IPS DF 4.7 (cell line): ENCODE measurements at regions not wholly inside any gene's neighbourhood (a gene's known extent, or its start where the extent isn't known, plus 50 kb on each side); places are given as distances from the start of the nearest gene placed in this dataset.
"Not testable (repeated sequence)": the region's sequence is repeated elsewhere in the genome, so short reads cannot be mapped to it uniquely, and the experiment has no call there.

Source experiments
- DNase-seq: peaks from one replicate; pipeline ENCODE4 v3.0.0-alpha.2; 2013; ENCODE audit warnings: low spot score; ENCODE audit errors: extremely low read depth

DNA sequence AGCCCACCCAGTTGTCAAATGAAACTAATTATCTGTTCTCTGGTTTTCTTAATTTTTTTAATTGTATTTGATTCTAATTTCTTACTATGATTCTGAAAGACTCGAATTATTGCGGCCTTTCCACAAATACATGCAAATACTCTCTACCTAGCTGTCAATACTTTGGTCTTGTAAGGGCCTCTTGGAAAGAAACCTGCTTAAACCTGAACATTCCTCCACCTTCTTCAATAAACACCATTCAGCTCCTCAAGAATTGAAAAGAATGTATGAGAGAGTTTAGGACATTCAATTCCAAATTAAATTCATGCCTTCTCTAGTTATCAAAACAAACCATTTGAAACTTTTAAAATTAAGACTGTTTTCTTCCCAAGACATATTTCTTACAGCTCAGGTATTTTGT, 385.9 kb upstream of the NOCT start:
- no peak for DNase-seq

DNA sequence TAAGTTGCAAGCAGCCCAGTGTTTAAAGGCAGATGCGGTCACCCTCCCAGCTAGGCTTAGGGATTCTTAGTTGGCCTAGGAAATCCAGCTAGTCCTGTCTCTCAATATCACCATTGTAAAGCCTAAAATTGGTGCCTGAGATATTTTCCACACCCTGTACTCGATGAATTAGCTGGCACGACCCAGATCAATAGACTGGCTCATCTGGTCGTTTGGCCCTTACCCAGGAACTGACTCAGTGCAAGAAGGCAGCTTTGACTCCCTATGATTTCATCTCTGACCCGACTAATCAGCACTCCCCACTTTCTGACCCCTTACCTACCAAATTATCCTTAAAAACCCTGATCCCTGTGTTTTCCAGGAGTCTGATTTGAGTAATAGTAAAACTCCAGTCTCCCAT, 384.9 kb upstream of the SLC7A11 start:
- DNase-seq, result no peak

GRCh38 chr4:138622362-138622761, 380.2 kb upstream of the SLC7A11 start:
- not testable (repeated sequence) for DNase-seq

DNA sequence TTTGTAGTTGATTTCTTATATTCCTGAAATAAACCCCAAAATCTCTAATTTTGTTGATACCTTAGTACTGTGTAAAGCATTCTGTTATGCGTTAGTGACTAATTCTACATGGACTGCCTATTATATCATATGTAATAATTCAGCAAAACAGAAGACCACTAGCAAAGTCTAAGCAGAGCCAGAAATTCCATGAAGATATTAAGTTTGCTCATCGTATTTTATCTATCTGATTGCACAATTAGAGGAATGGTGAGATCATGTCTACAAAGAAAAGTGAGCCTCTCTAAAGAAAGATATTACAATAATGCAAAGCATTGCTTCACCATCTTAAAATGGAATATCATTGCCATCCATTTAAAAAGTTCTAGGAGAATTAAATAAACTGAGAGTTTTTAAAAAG, 374.6 kb upstream of the SLC7A11 start:
- no peak for DNase-seq

- no peak for DNase-seq
Observed at GRCh38 chr4:138614398-138615142, 372.4 kb upstream of the SLC7A11 start.

GRCh38 chr4:138612428-138612827, 370.3 kb upstream of the SLC7A11 start:
- no peak for DNase-seq

GRCh38 chr4:138611721-138612120, 369.6 kb upstream of the SLC7A11 start:
- no peak for DNase-seq

- no peak for DNase-seq
Observed at GRCh38 chr4:138611017-138611416, 368.9 kb upstream of the SLC7A11 start.

- DNase-seq, result no peak
Observed at GRCh38 chr4:138609943-138610350, 367.8 kb upstream of the SLC7A11 start.

DNA sequence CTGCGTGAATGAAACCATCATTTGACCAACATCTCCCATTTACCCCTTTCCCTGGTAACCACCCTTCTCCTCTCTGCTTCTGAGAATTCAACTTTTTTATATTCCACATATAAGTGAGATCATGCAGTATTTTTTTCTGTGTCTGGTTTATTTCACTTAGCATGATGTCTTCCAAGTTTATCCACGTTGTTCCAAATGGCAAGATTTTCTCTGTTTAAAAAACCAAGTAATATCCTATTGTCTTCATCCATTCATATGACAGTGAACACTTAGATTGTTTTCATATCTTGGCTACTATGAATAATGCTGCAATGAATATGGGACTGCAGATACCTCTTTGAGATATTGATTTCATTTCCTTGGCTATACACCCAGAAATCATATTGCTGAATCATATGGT, 362.4 kb upstream of the SLC7A11 start:
- DNase-seq, result no peak

DNA sequence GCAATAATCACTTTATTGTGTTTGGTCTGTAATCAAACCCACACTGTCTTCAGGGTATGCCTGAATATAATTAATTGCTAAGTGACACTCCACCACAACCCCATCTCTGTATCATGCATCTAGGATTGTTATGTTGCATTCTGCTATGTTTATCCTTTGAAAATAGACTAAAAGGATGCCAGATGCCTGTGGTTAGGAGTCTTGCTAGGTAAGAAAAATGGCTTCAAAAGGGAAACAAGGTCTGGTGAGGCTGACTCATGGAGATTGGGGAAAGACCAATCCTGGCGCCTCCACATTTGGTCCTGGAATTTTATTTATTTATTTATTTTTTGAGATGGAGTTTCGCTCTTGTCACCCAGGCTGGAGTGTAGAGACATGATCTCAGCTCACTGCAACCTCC, 360.5 kb upstream of the SLC7A11 start:
- no peak for DNase-seq

DNA sequence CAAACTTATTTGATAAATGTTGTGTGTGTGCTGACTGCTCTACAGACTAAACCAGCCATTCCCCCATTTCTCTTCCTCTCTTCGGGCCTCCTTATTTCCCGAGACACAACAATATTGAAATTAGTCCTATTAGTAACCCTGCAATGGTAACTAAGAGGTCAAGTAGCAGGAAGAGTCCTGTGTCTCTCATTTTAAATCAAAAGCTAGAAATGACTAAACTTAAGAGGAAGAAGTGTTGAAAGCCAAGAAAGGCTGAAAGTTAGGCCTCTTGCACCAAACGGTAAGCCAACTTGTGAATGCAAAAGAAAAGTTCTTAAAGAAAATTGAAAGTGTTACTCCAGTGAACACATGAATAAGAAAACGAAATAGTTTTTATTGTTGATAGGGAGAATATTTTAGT, 357.8 kb upstream of the SLC7A11 start:
- DNase-seq, result no peak

GRCh38 chr4:138598226-138598625, 356.1 kb upstream of the SLC7A11 start:
- no peak for DNase-seq

DNA sequence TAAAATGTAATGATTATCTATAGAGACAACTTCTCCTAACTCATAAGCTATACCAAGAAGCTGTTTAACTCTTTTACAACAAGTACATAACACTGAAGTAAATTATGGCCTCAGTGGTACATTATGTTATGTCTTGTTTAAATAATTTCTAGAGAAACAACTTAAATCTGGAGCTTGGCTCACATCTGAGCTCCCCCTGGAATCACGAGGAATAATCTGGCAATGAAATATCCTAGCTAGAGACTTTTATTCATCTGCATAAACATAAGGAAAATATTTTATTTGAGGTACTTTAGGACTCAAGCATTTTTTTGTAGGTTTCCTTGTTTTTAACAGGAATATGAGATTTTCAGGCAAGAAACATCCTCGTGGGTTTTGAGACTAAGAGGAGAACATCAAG, 354.7 kb upstream of the SLC7A11 start:
- DNase-seq, result no peak

- DNase-seq, result no peak
Observed at GRCh38 chr4:138595731-138596460, 353.7 kb upstream of the SLC7A11 start.

DNA sequence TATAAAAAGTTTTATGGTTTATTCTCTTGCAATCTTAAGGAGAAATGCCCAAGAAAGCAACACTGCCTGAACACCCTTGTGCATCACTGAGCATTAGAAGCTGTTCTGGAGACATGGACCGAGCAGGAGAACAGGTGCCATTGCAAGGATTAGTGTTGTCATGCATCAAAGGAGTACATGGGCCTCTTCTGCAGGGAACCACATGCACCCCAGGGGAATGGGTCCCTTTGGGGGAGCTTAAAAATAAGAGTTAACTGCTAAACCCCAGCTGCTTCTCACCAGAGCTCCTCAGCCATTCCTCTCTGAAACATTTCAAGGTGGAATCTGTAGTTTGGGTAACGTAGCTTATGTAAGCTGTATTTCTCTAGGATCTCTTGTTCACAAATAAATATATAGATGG, 353.0 kb upstream of the SLC7A11 start:
- no peak for DNase-seq

DNA sequence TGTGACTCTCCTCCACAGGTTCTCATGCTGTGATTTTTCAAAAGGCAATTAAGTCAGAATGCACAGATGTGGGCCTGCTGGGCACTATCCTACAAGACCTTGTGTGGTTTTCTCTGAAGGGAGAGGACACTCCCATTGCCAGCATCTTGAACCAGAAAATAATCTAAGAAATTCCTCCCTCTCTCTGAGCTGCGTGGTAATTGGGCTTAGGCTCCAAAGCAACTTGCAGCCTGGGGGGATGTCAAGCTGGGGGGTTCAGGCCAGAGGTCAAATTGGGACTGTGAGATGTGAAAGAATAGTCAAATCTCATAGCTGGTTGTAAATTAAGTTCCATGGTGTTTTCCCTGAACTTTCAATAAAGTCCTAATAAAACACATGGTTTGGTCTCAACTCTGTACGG, 350.6 kb upstream of the SLC7A11 start:
- DNase-seq, result no peak

DNA sequence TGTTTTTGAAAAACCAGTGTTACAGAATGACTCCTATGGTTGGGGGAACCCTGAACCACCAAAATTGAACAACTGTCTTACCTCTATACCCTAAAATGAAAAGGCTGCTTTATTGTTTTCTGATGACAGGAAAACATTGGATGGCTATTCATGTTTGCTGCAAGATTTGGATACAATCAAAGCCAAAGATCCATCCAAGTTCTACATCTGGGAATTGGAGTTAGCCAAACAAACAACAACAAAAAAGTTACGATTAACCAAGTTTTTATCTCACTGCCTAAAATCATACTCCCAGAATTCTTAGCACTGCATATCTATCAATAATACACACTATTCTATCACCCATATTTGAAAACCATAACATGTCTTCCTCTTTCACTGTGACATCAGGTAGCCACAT, 349.7 kb upstream of the SLC7A11 start:
- DNase-seq, result no peak

DNA sequence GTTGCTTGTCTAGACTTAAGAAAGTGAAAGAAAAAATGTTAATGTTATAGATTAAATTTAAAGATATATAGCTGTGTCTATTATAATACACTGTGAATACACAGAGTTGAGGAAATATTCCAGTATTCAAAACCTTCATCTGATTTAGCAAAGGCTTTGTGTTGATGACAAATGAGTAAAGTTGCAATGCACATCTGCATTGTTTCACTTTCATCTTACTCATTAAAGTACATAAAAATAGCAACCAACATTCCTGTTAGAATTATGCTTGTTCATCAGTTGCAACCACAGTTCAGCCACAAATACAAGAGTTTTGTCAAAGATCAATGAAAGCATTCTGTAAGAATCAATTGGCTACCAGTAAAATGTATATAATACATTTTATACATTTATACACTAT, 346.4 kb upstream of the SLC7A11 start:
- no peak for DNase-seq

- no peak for DNase-seq
Observed at GRCh38 chr4:138579146-138579545, 337.0 kb upstream of the SLC7A11 start.

GRCh38 chr4:138577826-138578225, 335.7 kb upstream of the SLC7A11 start:
- DNase-seq, result not testable (repeated sequence)

DNA sequence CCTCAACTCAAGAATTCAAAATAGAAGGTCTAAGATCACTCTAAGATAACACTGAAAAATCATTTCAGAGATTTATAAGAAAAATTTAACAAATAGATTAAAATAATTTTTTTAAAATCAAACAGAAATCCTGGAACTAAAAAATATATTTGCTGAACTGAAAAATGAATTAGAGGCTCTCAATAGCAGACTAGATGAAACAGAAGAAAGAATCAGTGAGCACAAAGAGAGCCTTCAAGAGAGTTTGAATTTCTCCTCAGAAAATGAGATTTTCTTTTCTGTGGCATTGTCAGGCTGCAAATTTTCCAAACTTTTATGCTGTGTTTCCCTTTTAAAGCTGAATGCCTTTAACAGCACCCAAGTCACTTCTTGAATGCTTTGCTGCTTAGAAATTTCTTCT, 335.0 kb upstream of the SLC7A11 start:
- DNase-seq, result no peak

DNA sequence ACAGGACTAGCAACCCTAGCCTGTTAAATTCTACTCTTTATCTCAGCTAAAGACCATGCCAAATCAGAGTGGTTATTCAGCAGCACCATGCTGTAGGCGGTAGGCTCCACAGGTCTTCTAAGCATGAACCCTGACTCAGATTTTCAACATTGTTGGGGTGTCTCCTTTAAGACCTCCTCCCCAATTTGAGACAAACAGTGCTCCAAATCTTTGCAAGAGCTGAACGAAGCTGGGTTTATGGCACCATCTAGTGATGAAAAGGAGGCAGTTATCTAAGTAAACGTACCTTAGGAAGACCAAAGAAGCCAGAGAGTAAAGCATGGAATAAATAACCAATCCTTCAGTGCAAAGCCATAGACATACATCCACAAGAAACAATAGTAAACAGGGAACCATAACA, 334.5 kb upstream of the SLC7A11 start:
- peak; percentile 56 for DNase-seq
